GM20000 (cell line): ENCODE measurements at regions not wholly inside any gene's neighbourhood (a gene's known extent, or its start where the extent isn't known, plus 50 kb on each side); places are given as distances from the start of the nearest gene placed in this dataset.
A peak's percentile ranks its signal among the peaks of the same experiment; 100 is the strongest.

Source experiments
- DNase-seq: peaks from one replicate; pipeline ENCODE4 v3.0.0; 2012; ENCODE audit warnings: low spot score
- TF ChIP-seq, protein P1 (sequence below): IDR thresholded peaks from 2 replicates; pipeline ENCODE4 v1.5.1; 2012; ENCODE audit warnings: mild to moderate bottlenecking, control low read depth; ENCODE audit errors: extremely low read depth, missing control alignments

DNA sequence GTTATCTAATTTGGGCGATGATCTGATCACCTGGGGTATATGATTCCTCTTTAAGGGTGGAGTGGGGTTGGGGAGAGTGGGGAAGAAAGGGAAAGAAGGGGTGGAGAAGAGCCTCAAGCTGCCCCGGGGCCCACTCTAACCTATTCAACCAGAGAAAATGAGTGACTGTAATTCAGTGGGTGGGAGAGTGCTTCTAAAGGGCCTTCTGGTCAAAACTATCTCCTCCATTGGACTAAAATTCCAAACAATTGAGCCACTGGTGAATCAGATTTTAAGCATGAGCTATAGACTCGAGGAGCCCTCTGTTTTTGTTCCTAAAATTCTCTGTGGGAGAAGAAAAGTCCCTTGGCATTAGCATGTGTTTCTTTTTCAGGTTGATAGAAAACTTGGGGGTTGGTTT lies 296.8 kb downstream of the CLIC5 start:
- no peak for DNase-seq
- TF ChIP-seq, protein P1, sequence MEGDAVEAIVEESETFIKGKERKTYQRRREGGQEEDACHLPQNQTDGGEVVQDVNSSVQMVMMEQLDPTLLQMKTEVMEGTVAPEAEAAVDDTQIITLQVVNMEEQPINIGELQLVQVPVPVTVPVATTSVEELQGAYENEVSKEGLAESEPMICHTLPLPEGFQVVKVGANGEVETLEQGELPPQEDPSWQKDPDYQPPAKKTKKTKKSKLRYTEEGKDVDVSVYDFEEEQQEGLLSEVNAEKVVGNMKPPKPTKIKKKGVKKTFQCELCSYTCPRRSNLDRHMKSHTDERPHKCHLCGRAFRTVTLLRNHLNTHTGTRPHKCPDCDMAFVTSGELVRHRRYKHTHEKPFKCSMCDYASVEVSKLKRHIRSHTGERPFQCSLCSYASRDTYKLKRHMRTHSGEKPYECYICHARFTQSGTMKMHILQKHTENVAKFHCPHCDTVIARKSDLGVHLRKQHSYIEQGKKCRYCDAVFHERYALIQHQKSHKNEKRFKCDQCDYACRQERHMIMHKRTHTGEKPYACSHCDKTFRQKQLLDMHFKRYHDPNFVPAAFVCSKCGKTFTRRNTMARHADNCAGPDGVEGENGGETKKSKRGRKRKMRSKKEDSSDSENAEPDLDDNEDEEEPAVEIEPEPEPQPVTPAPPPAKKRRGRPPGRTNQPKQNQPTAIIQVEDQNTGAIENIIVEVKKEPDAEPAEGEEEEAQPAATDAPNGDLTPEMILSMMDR = no peak

DNA sequence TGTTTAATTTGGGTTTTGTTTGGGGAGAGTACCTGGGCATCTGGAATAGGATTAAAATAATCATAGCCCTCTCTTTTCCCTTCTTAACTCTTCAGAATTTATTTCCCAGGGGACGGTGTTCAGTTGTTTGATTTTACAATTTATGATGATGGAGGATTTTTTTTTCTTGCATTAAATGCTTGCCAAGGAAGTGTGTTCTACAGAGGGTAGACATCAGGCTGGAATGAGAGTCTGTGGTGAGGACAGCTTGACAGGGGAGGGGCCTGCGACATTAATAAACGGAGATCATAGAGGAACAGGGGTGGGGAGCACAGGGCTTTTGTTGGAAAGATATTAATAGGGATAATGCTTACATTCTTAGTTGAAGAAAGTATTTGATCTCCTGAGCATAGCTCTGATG lies 297.5 kb downstream of the CLIC5 start:
- TF ChIP-seq, protein P1 = no peak

DNA sequence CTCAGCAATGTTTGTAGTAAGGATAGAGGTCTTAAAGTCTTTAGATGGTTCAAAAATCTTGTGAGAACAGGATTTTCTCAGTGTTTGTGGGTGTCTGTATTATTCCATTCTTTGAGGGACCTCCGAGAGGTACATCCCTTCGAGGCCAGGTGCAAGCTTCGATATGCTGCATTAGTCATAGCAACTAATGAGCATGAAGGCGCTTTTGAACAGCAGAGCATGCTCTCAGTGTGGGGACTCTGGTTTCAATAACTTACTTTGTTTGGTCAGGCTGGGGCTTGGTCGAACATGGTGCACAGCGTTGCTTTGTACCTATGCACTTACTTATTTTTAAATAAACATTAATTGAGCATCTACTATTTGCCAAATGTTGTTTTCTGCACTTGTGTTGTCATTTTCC lies 297.9 kb downstream of the CLIC5 start:
- TF ChIP-seq, protein P1 = no peak
- DNase-seq = no peak

More for the DNA sequence above, 297.5 kb downstream of the CLIC5 start:
- DNase-seq = no peak

DNA sequence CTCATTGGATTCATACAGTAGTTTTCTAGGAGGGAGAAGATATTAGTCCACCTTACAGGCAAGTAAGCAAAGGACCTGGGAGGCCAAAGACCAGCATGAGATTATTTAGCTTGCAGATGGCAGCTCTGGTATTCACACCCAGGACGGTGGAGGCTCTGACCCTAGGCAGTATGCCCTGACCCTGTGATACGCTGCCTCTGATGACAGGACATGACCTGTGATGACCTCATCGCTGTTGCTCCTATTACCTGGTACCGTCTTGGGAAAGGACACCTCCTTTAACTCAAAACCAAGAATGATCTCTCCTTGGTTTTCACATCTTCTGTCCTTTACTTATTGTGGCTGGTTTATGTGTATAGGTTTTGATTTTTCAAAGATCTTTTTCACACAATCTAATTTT lies 298.6 kb downstream of the CLIC5 start:
- TF ChIP-seq, protein P1 = no peak
- DNase-seq = no peak

DNA sequence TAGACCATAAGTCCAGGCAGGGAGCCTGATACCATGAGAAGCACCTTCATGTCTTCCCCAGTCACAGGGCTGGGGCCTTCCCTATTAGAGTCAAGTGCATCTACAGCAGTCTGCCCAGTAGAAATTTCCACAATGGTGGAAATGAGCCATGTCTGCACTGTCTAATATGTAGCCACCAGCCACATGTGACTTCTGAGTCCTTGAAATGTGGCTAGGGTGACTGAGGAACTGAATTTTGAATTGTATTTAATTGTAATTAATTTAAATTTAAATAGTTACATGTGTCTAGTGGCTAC lies 300.2 kb downstream of the CLIC5 start:
- DNase-seq = no peak
- TF ChIP-seq, protein P1 = no peak

DNA sequence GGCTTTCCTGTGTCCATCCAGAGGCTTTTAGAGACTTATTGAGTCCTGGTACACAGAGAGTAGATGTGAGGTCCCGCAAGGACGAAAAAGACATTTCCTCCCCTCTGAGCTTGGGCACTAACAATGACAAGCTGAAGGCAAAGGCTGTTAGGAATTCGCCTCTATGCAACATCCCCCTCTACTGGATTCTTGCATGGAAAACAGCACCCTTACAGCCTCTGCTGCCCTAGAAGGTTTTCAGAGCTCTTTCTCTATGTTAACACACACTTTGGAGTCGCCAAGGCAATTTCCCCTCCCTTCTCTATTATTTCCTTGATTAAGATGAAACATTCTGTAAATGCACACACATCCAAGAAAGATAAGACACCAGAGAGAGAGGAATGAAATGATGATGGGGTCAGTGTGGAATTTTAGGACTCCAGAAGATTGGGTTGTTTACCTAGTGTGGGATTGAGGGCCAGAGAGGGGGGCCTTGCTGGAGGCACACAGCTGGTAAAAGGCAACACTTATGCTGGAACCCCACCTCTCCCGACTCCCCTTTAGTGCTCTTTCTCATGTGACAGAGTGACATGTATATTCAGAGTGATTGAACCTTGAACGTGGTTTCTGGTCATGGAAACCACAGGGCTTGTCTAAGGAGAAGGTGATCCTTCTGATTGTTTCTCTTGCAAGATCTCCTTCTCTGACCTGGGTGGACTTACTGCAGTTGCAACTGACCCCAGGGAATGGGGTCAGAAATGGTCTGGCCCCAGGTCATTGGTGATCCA lies 300.7 kb downstream of the CLIC5 start:
- TF ChIP-seq, protein P1 = peak; percentile 40
- peak; percentile 60 for DNase-seq

DNA sequence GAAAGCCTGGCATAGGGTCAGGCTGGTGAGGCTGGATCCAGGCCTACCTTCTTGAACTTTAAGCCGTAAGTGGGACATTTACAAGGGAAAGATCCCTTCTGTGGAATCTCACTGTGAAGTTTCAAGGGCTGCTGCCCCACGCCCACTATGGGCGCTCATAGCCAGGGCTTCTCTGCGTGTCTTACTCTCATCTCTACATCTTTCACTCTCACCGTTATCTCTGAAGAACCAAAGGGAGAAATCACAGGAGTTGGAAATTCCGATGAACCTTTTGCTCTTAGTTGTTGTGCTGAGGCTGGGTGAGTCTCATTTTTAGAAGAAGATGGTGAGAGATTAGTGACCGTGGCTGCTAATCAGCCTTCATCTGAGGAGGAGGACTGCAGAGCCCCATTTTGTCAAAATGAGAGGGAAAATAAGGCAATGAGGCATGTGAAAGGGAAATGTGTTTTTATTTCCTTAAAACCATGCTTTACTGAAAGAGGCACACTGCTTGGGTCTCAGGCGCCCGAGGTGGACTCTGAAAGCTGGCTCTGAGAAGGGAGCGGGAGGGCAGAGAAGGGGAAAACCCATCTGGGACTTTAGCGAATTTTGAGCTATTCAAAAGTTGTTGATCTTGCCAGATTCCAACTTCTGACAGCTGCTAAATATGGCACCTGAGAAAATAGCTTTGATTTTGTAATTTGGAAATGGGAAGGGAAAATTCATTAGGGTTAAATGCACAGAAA lies 301.5 kb downstream of the CLIC5 start:
- no peak for DNase-seq
- TF ChIP-seq, protein P1 = no peak
